ENCODE measurements at regions not wholly inside any gene's neighbourhood (a gene's known extent, or its start where the extent isn't known, plus 50 kb on each side); places are given as distances from the start of the nearest gene placed in this dataset.

DNA sequence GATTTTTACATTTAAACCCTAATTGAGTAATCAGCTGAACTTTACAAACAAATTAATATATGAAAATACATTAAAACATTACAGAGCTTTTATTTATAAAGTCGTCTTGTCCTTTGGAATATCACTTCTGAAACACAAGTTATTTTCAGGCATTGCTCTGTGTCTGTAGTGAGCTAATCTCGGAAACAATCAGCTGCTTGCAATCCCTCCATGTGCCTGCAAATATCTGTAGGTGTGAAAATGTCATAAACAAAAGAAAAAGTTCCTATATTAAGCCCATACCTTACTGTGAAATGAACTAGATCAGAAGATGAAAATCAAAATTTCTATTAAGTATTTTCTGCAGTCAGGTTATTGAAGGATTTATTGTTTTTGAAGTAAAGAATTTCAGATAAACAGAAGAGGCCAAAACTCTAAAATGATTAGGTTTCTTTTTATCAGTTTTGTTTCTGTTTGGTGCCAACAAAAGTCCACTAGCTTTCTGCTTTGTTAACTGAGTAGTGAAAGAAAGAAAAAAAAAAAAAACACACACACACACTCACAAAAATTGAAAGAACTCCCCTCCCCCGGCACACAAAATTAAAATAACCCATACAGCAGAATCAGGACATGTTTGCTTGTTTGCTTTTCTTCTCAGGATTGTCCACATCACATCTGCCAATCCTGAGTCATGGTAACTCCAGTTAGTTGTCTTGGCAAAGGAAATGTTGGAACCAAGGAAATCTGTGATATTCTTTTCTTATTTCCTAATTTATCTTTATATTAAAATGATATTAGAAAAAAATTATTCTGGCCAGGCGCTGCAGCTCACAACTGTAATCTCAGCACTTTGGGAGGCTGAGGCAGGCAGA lies 627.0 kb upstream of the SLC39A10 start:
- H3K4me3 ChIP-seq (ENCODE audit: low read length), result no peak overlapping the region
- TF ChIP-seq ZNF274 (IDR thresholded peaks at IDR 0.05; ENCODE audit: low read depth, low read length), result no peak

DNA sequence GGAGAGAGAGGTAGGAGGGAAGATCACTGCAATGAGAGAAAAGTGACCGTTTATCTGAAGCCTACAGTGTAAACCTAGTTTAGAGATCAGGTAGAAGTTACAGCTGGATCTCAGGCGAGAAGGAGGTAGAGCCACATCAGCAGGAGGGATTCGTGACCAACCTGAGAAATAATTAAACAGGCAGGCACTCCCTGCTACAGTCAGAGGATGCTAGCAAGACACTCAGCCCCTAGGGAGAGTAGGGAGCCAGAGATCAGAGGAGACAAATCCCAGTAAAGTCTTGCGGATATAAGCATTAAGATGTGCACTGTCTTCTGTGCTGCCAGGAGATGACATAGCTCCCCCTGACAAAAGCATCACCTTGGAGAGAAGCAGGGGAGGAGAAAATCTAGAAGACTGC lies 629.1 kb upstream of the SLC39A10 start:
- no peak overlapping the region for H3K4me3 ChIP-seq (ENCODE audit: low read length)
- no peak for TF ChIP-seq ZNF274 (IDR thresholded peaks at IDR 0.05; ENCODE audit: low read depth, low read length)

DNA sequence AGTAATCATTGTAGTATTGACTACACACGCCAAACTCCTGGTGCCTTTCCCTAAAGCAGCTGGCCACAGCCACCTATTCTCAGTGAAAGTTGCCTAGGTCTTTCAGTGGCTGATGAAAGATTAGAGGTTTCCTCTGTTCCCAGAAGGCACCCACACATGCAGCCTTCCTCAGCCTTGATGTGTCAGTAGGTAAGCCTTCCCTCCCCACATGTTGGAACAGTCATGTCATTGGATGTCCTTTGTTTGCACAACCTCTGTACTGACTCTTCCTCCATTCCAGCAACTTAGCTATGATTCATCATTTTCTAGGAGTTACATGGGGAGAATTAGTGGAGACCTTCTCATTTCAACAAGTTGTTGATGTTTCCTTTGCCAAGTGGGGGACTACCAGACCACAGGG lies 630.8 kb upstream of the SLC39A10 start:
- no peak for TF ChIP-seq ZNF274 (IDR thresholded peaks at IDR 0.05; ENCODE audit: low read depth, low read length)
- no peak overlapping the region for H3K4me3 ChIP-seq (ENCODE audit: low read length)

DNA sequence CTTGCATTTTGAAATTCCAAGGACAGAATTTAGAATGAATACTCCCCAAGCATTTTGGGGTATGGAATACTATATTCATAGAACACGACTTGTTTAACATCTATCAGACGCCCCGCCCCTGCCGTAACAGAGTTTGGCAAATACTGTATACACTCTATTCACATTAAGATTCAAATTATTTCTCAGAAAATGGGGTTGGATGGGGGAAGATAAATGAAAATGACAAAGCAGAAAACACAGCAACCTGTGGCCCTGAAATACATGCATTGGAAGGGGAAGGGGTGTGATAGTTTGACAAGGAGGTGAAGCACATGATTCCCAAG lies 634.6 kb upstream of the SLC39A10 start:
- TF ChIP-seq ZNF274 (IDR thresholded peaks at IDR 0.05; ENCODE audit: low read depth, low read length), result no peak
- no peak overlapping the region for H3K4me3 ChIP-seq (ENCODE audit: low read length)

DNA sequence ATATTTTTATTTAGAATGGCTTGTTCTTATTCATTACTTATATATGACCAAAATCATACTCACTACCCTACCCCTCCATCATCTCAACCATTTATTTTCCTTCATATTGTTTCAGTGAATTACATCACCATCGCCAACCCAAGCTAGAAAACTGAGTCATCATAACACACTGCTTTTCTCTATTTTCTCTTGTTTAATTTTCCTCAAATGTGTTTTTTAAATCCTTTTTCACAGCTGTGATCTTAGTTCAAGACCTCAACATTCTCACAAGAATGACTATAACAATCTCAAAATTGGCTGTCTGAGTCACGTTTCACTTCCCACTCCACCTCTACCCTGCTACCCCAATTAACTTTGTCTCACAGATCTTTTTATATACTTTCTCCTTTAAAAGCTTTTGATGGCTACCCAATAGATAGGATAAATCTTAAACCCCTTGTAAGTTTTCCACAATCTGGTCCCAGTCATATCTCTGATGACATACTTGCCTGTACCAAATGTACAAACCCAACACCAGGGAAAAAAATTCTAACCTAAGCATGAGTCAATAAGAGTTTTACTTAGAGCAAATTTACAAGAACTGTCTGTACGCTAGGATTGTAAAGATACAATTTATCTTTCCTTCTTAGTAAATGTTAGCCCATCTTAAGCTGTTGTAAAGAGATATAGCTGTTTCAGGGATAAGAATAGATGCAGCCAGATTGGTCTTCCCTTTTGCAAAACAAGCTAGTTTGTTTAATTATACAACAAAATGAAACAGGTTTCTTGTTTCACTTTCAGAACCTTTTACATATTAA lies 635.1 kb upstream of the SLC39A10 start:
- H3K4me3 ChIP-seq (ENCODE audit: low read length), result no peak overlapping the region
- no peak for TF ChIP-seq ZNF274 (IDR thresholded peaks at IDR 0.05; ENCODE audit: low read depth, low read length)

DNA sequence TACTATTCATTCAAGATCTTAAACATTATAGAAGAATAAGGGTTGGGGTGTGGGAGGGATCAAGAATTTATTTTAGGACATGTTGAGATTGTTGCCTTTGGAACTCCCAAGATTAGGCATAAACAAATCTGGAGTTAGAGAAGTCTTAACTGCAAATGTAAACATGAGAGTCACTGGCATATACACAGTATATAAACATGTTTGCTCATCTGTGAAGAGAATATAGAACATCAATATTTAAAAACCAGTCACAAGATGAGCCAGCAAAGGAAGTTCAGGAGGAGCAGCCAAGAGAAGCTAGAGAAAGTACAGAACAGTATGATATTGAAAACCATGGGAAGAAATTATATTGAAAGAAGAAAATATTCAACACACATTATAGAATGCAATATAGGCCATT lies 638.6 kb upstream of the SLC39A10 start:
- H3K4me3 ChIP-seq (ENCODE audit: low read length), result no peak overlapping the region
- TF ChIP-seq ZNF274 (IDR thresholded peaks at IDR 0.05; ENCODE audit: low read depth, low read length), result no peak

DNA sequence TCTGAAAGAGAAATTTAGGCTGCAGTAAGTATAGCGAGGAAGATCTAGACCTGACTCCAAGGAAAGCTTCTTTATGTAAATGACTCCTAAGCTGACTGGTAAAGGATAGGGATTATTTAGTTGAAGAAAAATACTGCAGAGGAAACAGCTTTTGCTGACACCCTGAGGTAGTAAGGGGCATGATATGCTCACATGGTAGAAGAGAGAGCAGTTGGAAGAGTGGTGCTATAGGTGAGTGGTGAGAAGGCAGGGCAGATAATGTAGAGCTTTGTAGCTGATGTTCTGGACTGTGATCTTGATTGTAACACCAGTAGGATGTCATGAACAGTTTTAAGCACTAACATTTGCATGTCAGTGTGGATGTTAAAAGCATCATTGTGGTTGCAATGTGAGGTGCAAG lies 639.1 kb upstream of the SLC39A10 start:
- no peak overlapping the region for H3K4me3 ChIP-seq (ENCODE audit: low read length)
- TF ChIP-seq ZNF274 (IDR thresholded peaks at IDR 0.05; ENCODE audit: low read depth, low read length), result no peak

DNA sequence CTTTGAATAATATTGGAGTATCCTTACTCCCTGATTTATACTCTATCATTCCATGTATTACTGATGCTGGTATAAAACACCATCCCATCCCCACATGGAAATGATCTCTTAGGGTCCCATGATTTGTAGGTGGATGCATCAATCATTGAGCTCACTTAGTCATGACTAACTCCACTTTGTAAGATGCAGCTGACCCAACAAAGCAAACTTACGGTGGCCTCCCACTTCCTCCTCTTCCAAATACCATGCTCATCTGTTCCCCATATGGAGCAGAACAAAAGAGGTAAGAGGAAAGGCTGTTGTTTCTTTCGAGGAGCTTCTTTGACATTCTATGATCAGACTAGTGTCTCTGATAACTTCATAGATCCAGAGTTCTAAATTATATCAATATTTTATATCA lies 640.2 kb upstream of the SLC39A10 start:
- TF ChIP-seq ZNF274 (IDR thresholded peaks at IDR 0.05; ENCODE audit: low read depth, low read length), result no peak
- H3K4me3 ChIP-seq (ENCODE audit: low read length), result no peak overlapping the region

DNA sequence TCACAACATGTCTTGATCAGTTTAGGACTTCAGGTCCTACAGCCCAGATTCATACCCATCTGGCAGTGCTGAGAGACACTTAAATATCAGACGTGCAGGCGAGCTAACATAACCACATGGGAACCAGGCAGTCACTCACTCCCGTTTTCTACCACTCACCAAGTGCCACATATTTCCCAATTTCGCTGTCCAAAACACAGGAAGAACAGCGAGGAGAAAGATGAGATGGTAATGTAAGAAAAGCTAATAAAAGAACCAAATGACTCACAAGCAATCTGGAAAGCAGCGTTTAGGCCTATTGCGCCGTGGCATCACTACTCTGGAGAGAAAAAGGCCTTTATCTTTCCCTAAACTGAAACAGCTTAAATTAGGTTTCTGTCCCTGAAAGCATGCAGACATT lies 647.8 kb upstream of the SLC39A10 start:
- H3K4me3 ChIP-seq (ENCODE audit: low read length), result no peak overlapping the region
- TF ChIP-seq ZNF274 (IDR thresholded peaks at IDR 0.05; ENCODE audit: low read depth, low read length), result no peak

DNA sequence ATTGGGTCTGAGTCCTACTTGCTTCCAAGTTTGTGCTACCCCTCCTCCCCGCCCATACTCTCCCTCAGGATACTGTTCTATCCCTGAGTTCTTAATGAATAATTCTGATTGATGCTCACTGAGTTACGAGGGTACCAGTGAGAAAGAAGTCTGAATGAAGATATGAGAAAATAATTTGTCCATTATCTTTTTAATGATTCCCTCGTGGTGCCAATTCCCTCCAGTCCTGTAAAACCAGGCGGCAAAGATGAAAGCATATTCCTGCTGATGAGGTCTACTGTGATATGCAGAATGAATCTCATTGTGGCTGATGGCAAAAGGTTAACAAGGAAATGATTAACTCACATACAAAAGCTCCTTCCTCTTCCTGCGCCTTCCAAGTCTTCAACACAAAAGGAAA lies 650.2 kb upstream of the SLC39A10 start:
- TF ChIP-seq ZNF274 (IDR thresholded peaks at IDR 0.05; ENCODE audit: low read depth, low read length), result no peak

DNA sequence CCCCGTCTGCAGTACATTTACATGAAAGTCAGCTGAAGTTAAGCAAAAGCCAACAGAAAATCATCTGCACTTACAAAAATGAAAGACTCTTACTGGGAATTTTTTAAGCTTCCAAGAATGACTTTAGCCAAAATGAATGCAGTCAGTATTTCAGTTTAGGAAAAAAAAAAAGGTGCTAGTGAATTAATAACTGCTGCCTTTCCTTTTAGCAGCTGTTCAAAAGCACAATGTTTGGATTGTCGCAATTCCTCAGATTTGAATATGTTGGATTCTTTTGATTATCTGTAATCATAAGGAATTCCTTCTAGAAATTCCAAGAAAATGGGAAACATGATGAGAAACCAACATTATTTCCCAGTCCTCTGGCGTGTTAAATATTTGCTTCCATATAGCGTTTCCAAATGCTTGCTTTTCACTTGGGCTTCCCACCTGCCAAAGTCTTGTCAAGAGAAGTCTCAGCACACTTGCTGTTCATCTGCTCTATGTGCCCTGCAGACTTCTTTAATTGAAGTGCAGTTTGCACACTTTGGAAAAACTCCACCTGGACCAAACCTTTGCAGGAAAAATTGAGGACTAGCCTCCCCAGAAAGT lies 653.0 kb upstream of the SLC39A10 start:
- TF ChIP-seq ZNF274 (IDR thresholded peaks at IDR 0.05; ENCODE audit: low read depth, low read length), result no peak
- no peak overlapping the region for H3K4me3 ChIP-seq (ENCODE audit: low read length)

More for the DNA sequence above, 650.2 kb upstream of the SLC39A10 start:
- H3K4me3 ChIP-seq (ENCODE audit: low read length), result no peak overlapping the region

DNA sequence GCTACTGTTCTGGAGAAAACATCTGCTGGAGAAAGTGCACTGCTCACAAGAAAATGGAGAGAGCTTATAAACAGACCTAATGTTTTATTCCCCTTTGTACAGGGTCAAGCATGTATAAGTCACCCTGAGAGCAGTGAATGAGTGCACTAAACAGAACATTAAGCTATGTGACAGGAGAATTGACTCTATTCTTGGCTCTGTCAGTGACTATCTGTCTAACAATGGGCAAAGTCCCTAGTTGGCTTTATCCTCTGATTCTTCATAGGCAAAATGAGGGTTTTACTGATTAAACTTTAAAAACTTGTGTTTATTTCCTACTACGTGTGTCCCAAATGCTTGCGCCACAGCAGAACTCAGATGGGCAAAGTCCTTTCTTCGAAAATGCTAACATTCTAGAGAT lies 655.1 kb upstream of the SLC39A10 start:
- TF ChIP-seq ZNF274 (IDR thresholded peaks at IDR 0.05; ENCODE audit: low read depth, low read length), result no peak
- no peak overlapping the region for H3K4me3 ChIP-seq (ENCODE audit: low read length)

DNA sequence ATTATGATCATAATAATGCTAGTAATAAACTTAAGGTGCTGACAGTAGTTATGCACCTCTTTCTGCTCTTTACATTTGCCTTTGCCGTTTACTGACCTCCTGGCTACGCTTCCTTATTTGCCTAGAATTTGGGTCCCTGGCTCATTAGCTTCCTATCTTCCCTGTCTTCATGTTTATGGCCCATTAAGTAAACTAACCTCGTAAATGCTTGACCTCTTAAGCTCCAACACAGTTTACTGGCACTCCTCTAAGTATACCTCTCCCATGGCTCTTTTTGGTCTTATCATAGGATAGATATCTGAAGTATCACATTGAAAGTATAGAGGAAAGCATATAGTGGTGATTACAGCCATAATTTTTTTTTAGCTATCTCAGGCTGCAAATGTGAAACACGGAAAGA lies 657.3 kb upstream of the SLC39A10 start:
- TF ChIP-seq ZNF274 (IDR thresholded peaks at IDR 0.05; ENCODE audit: low read depth, low read length), result no peak
- H3K4me3 ChIP-seq (ENCODE audit: low read length), result no peak overlapping the region

DNA sequence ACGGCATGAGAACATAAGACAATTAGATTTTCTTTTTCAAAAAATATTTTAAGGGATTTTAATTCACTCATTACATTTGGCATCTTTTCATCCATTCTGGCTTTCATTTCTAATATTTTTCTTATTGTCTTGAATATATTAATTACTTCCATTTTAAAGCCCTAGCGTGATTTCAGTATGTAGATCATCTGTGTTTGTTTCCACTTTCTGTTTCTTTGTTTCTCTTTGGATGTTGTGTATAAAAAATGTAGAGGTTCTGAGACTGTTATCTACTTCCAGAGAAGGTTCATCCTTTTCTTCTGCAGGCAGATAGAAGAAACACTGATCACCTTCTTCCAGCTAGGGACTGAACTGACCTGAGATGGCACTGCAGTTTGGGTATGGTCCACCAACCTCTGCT lies 664.4 kb upstream of the SLC39A10 start:
- H3K4me3 ChIP-seq (ENCODE audit: low read length), result no peak overlapping the region
- TF ChIP-seq ZNF274 (IDR thresholded peaks at IDR 0.05; ENCODE audit: low read depth, low read length), result no peak

DNA sequence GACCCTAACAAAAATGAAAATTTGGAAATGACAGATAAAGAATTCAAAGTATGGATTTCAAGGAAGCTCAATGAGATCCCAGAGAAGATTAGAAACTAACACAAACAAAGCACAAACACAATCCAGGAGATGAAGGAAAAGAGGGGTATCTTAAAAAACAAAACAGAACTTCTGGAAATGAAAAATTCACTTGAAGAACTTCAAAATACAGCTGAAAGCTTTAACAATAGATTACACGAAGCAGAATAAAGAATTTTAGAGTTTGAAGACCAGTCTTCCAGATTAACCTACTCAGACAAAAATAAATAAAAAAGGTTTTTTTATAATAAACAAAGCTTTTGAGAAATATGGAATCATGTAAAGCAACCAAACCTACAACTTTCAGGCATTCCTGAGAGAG lies 671.8 kb upstream of the SLC39A10 start:
- no peak for TF ChIP-seq ZNF274 (IDR thresholded peaks at IDR 0.05; ENCODE audit: low read depth, low read length)
- no peak overlapping the region for H3K4me3 ChIP-seq (ENCODE audit: low read length)
